ENCODE measurements at regions not wholly inside any gene's neighbourhood (a gene's known extent, or its start where the extent isn't known, plus 50 kb on each side); places are given as distances from the start of the nearest gene placed in this dataset.

- TF ChIP-seq EZH2 (IDR thresholded peaks at IDR 0.05; ENCODE audit: borderline replicate concordance, low read depth, low read length, poor library complexity, severe bottlenecking): no peak
- TF ChIP-seq, protein P1, sequence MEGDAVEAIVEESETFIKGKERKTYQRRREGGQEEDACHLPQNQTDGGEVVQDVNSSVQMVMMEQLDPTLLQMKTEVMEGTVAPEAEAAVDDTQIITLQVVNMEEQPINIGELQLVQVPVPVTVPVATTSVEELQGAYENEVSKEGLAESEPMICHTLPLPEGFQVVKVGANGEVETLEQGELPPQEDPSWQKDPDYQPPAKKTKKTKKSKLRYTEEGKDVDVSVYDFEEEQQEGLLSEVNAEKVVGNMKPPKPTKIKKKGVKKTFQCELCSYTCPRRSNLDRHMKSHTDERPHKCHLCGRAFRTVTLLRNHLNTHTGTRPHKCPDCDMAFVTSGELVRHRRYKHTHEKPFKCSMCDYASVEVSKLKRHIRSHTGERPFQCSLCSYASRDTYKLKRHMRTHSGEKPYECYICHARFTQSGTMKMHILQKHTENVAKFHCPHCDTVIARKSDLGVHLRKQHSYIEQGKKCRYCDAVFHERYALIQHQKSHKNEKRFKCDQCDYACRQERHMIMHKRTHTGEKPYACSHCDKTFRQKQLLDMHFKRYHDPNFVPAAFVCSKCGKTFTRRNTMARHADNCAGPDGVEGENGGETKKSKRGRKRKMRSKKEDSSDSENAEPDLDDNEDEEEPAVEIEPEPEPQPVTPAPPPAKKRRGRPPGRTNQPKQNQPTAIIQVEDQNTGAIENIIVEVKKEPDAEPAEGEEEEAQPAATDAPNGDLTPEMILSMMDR (conservative IDR thresholded peaks at IDR 0.05; ENCODE audit: low read depth, low read length): no peak
Measured at GRCh38 chr11:69373251-69373635, 79.3 kb downstream of the MYEOV start.
